GM18505 (cell line): ENCODE measurements at regions not wholly inside any gene's neighbourhood (a gene's known extent, or its start where the extent isn't known, plus 50 kb on each side); places are given as distances from the start of the nearest gene placed in this dataset.

Source experiments
- ATAC-seq: cut with Tn5 transposase; IDR thresholded peaks from one replicate; pipeline ENCODE4 v1.9.1; 2021; ENCODE audit not compliant: unreplicated experiment
- POLR2A ChIP-seq: IDR thresholded peaks from 4 replicates; pipeline ENCODE4 v1.6.1; 2011; ENCODE audit warnings: borderline replicate concordance; ENCODE audit not compliant: insufficient read depth, insufficient read length; ENCODE audit errors: extremely low read depth

- ATAC-seq: no peak
- TF ChIP-seq POLR2A: no peak
These were observed 1405.3 kb upstream of the NUDT12 start for GRCh38 chr5:104967806-104968410.

DNA sequence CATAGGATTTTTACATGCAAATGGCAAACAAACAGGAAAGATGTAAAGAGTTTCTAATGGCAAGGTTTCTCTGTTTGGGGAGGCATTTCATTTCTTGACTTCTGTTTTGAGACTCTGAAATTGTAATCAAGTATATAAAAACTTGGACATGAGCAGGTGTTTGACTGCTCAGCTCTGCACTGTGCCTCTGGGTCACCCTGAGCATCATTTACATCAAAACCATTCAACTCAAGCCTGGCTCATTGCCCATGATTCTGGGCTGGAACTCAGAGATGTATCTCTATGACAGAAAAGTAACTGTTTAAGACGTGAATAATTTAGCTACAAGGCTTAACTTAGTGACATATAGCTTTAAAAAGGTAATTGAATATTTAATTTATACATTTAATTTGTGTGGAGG is 1402.4 kb upstream of the NUDT12 start:
- no peak for TF ChIP-seq POLR2A
- no peak for ATAC-seq

DNA sequence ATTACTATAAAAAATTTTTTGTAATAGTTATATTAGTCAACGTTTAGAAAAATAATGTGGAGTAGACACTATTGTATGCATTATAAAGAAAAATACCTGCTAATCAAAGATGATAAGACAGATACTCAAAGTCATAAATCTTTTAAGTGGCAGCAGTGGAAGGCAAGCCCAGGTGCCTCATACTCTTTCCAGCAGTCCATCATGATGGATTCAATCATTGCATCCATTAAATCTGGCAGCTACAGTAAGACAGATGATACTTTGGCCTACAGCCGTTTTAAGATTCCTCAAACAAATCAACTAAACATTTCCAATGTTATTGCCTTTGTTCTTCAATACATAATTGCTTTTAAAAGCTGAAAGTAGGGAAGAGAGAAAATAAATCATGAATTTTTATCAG is 1392.9 kb upstream of the NUDT12 start:
- no peak for ATAC-seq
- TF ChIP-seq POLR2A: no peak

DNA sequence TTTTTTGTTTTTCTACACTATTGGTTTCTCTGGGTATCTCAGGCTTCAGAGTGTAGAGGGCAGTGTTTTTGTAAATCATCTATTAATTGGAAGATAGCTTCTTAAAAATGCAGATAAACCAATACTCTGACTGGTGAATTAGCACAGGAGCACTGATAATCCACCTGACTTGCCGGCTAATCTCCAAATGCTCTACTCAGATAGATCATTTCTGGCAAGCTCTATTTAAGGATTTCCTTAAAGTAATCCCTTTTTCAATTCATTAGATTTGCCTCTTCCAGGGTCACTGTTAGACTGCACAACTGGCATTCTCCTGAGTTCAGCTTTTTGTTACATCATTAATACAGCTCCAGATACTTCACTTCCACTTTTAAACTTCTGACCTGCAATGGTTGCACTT is 1390.3 kb upstream of the NUDT12 start:
- no peak for ATAC-seq
- no peak for TF ChIP-seq POLR2A

DNA sequence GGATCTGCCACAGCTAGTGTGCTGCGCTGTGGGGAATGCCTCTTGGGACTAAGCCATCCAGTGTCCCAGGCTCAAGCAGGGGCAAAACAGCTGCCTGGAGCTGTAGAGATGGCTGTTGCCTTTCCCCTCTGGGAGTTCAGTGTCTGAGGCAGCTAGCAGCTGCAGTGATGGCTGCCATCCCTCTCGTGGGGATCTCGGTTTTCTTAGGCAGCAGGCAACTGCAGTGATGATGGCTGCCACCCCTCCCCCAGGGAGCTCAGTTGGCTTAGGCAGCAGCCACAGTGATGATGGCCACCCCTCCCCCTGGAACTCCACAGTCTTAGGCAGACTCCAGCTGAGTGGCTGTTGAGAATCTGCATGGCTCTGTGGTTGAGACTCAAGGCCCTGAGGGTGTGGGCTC is 1389.2 kb upstream of the NUDT12 start:
- no peak for ATAC-seq
- TF ChIP-seq POLR2A: no peak

DNA sequence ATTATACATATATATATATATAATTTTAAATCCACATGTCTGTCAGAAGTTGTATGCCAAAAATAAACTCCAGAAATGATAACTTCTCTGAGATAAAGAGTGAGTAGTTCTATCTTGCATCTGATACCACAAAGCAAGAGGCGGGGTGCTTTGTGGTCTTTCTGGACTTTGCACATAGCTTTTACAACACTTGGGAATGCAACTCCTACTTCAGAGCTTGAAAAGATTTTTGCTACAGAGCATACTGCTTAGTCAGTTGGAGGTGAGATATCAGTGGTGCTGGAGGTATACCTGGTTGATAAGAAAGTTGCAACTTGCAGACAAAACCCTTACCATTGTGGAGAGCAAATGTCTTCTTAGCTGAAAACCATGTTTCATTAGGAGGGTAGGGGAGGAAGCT is 1384.5 kb upstream of the NUDT12 start:
- TF ChIP-seq POLR2A: no peak
- no peak for ATAC-seq

GRCh38 chr5:104942735-104943134 is 1380.1 kb upstream of the NUDT12 start:
- ATAC-seq: no peak
- no peak for TF ChIP-seq POLR2A

DNA sequence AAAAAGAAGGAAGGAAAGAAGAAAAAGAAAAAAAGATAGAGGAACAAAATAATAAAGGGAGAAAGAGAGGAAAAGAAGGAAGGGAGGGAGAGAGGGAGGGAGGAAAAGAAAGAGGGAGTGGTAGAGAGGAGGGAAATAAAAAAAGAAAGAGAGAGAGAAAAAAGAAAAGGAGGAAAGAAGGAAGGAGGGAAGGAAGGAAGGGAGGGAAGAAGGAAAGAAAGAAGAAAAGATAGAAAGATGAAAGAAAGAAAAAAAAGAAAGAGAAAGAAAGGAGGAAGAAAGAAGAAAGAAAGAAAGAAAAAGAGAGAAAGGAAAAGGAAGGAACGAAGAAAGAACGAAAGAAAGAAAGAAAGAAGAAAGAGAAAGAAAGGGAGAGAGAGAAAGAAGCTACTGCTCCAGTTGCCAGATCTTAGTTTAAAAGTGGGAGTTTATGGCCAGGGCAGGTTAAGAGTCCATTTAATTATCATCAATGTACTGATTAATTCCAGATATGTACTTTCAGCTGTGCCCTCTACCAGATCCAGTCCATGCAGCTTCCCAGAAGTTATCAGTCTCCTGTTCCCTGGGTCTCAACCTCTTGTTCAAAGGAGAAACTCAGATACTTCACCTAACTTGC is 1378.5 kb upstream of the NUDT12 start:
- TF ChIP-seq POLR2A: no peak

DNA sequence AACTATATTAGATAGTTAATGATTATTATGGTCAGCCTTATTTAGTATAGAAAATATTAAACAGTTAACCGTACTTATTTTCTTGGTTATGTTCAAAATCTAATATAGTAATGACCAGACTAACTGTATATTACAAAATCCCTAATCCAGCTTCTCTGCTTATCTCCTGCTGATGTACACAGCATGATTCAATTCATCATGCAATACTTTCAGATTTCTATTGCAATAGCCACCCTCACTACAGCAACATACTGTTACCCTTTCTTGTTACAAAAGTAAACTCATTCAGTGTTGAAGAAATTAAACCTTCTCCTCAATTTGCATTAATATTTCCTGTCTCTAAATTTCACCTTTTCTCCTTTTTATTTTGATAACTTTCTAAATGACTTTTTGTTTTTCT is 1375.0 kb upstream of the NUDT12 start:
- no peak for ATAC-seq
- no peak for TF ChIP-seq POLR2A

More for the DNA sequence above, 1378.5 kb upstream of the NUDT12 start:
- ATAC-seq: no peak

GRCh38 chr5:104932431-104932830 is 1369.8 kb upstream of the NUDT12 start:
- no peak for TF ChIP-seq POLR2A
- no peak for ATAC-seq

DNA sequence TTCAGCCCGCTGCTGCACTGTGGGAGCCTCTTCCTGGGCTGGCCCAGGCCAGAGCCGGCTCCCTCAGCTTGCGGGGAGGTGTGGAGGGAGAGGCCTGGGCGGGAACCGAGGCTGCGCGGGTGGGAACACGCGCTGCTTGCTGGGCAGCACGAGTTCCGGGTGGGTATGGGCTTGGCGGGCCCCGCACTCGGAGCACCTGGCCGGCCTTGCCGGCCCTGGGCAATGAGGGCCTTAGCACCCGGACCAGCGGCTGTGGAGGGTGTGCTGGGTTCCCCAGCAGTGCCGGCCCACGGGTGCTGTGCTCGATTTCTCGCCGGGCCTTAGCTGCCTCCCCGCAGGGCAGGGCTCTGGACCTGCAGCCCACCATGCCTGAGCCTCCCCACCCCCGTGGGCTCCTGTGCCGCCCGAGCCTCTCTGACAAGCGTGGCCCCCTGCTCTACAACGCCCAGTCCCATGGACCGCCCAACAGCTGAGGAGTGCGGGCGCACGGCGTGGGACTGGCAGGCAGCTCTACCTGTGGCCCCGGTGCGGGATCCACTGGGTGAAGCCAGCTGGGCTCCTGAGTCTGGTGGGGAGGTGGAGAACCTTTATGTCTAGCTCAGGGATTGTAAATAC is 1366.4 kb upstream of the NUDT12 start:
- TF ChIP-seq POLR2A: no peak
- ATAC-seq: no peak

DNA sequence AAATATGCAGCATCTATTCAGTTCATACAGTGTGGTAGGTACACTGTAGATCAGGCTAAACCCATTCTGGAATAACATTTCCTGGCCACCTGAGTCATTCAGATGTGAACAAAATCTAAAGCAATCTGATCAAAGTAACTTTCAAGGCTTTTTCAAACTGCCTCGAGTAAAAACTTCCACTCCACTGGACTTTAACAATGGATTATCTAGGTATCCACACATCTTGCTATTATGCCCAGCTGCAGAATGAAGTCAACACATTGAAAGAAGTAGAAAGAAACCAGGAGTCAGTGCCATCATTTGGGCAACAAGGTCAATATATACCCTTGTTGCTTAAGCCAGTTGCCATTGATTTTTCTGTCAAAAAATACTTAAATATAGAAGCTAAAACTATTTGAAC is 1352.6 kb upstream of the NUDT12 start:
- no peak for ATAC-seq
- no peak for TF ChIP-seq POLR2A

DNA sequence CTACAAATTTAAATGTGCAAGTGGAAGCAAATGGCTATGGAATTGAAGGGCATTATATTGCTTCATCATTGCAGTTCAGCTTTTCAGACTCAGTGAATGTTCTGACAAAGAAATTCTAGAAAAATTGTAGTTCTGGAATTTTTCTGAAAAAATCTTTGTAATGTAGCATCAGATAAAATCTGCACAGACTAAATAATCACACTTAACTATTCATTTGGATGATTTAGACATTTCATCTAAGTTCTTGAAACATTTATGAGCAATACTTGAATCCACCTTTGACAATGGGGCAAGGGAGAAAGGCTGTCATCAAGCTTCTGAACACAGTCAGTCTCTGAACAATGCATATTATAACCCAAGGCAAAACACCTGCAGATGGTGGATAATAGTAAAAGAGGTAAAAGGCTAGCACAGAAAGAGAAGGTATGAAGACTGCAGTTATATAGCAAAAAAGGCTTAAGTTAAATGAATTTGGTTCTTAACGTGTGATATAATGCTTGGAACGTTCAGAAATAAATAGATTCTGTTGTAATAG is 1352.0 kb upstream of the NUDT12 start:
- TF ChIP-seq POLR2A: no peak
- ATAC-seq: no peak

- no peak for TF ChIP-seq POLR2A
- no peak for ATAC-seq
These were observed 1351.3 kb upstream of the NUDT12 start for GRCh38 chr5:104913841-104914281.
